SU-DHL-6 (cell line): ENCODE measurements at regions not wholly inside any gene's neighbourhood (a gene's known extent, or its start where the extent isn't known, plus 50 kb on each side); places are given as distances from the start of the nearest gene placed in this dataset.

Experiments
- H2AFZ ChIP-seq: fragments of 200-600 bp; sonication (generic); 2 replicates; pipeline ENCODE4 v1.6.1; 2014; ENCODE audit warnings: low read depth, mild to moderate bottlenecking, moderate library complexity, mixed read lengths, antibody characterized with exemption, low read length; ENCODE audit not compliant: severe bottlenecking
- H3F3A ChIP-seq: fragments of 200-600 bp; shearing (Covaris generic); 2 replicates; pipeline ENCODE4 v1.6.0; 2016; ENCODE audit warnings: antibody characterized with exemption, mild to moderate bottlenecking; ENCODE audit not compliant: insufficient read depth
- H3K27ac ChIP-seq: fragments of 200-600 bp; sonication (generic); 2 replicates; pipeline ENCODE4 v1.5.1; 2016; ENCODE audit warnings: low read depth, mild to moderate bottlenecking, low read length, moderate library complexity, mixed read lengths
- H3K27me3 ChIP-seq: fragments of 200-600 bp; sonication (generic), shearing (Covaris generic); 2 replicates; pipeline ENCODE4 v1.6.0; 2014; ENCODE audit warnings: mild to moderate bottlenecking, low read length
- H3K36me3 ChIP-seq: fragments of 200-600 bp; sonication (generic); 2 replicates; pipeline ENCODE4 v1.6.1; 2014; ENCODE audit warnings: mild to moderate bottlenecking, low read length, mixed read lengths
- H3K4me2 ChIP-seq: fragments of 300-600, 200-600 bp; shearing (Covaris generic), sonication (generic); 2 replicates; pipeline ENCODE4 v1.6.0; 2014; ENCODE audit warnings: low read length, low read depth, mild to moderate bottlenecking; ENCODE audit not compliant: poor library complexity, severe bottlenecking
- H3K4me3 ChIP-seq: fragments of 200-600 bp; sonication (generic); 2 replicates; pipeline ENCODE4 v1.5.1; 2014; ENCODE audit warnings: antibody characterized with exemption, low read length, mild to moderate bottlenecking, mixed read lengths; ENCODE audit not compliant: insufficient read depth, poor library complexity, severe bottlenecking
- H3K79me2 ChIP-seq: fragments of 200-600 bp; sonication (generic); 2 replicates; pipeline ENCODE4 v1.6.1; 2014; ENCODE audit warnings: mild to moderate bottlenecking, low read length, moderate library complexity; ENCODE audit not compliant: insufficient read depth
- H3K9ac ChIP-seq: fragments of 200-600 bp; sonication (generic); 2 replicates; pipeline ENCODE4 v1.7.0; 2014; ENCODE audit warnings: mild to moderate bottlenecking, low read length
- H3K9me2 ChIP-seq: fragments of 200-600 bp; sonication (generic); replicated peaks from 2 replicates; pipeline ENCODE4 v1.6.1; 2014; ENCODE audit warnings: low read length; ENCODE audit not compliant: insufficient read depth
- H3K9me3 ChIP-seq: fragments of 200-600 bp; sonication (generic); 2 replicates; pipeline ENCODE4 v1.6.1; 2014; ENCODE audit warnings: low read length, mixed read lengths; ENCODE audit not compliant: insufficient read depth
- H4K20me1 ChIP-seq: fragments of 200-600 bp; sonication (generic); 2 replicates; pipeline ENCODE4 v1.6.1; 2014; ENCODE audit warnings: low read depth, mild to moderate bottlenecking, antibody characterized with exemption, low read length, moderate library complexity, mixed read lengths
- EZH2phosphoT487 ChIP-seq: fragments of 200-600 bp; sonication (generic), shearing (Covaris generic); conservative IDR thresholded peaks from 2 replicates; pipeline ENCODE4 v1.6.1; 2018; ENCODE audit warnings: mild to moderate bottlenecking, antibody characterized with exemption, low read length, moderate library complexity, mixed read lengths
- TF ChIP-seq, protein P1 (sequence below): fragments of 200-600 bp; sonication (generic); IDR thresholded peaks from one replicate; pipeline ENCODE4 v1.5.1; 2017; ENCODE audit warnings: antibody characterized with exemption, mild to moderate bottlenecking, low read length, moderate library complexity; ENCODE audit not compliant: insufficient read depth, poor library complexity, severe bottlenecking

DNA sequence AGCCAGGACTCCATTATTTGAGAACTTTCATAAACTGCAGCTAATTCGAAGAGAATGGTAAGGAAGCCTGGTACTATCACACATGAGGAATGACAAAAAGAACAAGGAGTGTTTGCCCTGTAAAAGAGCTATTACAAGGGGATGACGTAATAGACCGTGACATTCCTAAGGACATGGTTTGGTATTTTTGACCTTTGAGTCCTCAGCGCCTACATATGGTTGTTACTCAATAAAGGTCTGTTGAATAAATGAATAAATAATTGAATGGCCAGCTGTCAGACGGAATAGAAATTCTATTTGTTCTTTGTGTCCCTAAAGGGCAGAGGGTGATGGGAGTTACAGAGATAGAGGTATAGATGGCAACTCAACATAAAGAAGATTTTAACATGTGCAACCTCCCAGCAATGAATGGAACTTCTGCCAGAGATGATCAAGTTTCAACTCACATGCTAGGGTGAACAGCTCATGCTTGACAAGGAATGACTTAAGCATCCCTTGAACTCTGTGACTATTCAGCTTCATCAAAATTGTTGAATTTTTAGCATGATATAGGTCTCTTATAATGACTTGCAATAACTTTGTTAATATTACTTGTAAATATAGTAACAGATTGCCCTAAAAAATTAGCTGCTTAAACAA lies 115.4 kb downstream of the TENT5A start:
- no peak overlapping the region for H3K4me2 ChIP-seq
- no peak overlapping the region for H3K9ac ChIP-seq
- no peaks in the 10 kb centered on the region for H3F3A ChIP-seq
- H3K9me2 ChIP-seq, result no peaks in the 10 kb centered on the region
- no peak for TF ChIP-seq EZH2phosphoT487
- TF ChIP-seq, protein P1, sequence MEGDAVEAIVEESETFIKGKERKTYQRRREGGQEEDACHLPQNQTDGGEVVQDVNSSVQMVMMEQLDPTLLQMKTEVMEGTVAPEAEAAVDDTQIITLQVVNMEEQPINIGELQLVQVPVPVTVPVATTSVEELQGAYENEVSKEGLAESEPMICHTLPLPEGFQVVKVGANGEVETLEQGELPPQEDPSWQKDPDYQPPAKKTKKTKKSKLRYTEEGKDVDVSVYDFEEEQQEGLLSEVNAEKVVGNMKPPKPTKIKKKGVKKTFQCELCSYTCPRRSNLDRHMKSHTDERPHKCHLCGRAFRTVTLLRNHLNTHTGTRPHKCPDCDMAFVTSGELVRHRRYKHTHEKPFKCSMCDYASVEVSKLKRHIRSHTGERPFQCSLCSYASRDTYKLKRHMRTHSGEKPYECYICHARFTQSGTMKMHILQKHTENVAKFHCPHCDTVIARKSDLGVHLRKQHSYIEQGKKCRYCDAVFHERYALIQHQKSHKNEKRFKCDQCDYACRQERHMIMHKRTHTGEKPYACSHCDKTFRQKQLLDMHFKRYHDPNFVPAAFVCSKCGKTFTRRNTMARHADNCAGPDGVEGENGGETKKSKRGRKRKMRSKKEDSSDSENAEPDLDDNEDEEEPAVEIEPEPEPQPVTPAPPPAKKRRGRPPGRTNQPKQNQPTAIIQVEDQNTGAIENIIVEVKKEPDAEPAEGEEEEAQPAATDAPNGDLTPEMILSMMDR, result no peak
- no peaks in the 10 kb centered on the region for H3K9me3 ChIP-seq
- no peaks in the 10 kb centered on the region for H3K36me3 ChIP-seq
- H3K27me3 ChIP-seq, result no peaks in the 10 kb centered on the region
- H3K79me2 ChIP-seq, result no peaks in the 10 kb centered on the region
- H3K4me3 ChIP-seq, result no peak overlapping the region
- H3K27ac ChIP-seq, result no peak overlapping the region
- no peak overlapping the region for H2AFZ ChIP-seq
- no peaks in the 10 kb centered on the region for H4K20me1 ChIP-seq

DNA sequence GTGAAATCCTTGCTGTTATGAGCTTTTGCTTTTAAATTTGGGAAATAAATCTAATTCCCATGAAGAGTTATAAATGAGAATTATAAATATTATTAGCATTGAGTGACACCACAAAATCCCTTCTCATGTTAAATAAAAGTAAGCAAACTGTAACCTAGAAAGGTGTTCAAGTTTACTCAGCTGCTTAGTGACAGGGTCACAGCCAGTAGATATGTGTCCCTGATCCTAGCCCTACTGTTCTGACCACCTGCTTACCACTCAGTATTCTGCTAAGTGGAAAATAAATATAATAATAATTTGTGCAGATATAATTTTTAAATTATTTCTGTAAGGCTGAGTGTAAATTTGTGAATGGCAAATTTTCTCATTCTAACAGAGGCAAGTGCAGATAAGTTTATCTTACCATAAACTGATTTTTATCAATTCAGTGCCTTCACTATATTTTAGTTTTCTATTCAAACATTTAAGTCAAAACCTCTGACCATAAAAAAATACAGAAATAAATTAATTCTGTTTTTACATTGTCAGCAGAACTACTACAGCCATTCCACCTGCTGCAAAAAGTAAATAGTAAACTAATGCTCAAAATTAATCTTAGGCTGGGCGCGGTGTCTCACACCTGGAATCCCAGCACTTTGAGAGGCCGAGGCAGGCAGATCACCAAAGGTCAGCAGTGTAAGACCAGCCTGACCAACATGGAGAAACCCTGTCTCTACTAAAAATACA lies 118.2 kb downstream of the TENT5A start:
- Histone ChIP-seq H3K9me3 (no peaks in the 10 kb centered on the region), H3K27me3 (no peaks in the 10 kb centered on the region), H3K4me2 (no peak overlapping the region), H3K79me2 (no peaks in the 10 kb centered on the region), H4K20me1 (no peaks in the 10 kb centered on the region), H3K9ac (no peak overlapping the region), H3K4me3 (no peak overlapping the region), H3K36me3 (no peaks in the 10 kb centered on the region), H3F3A (no peaks in the 10 kb centered on the region), H3K27ac (no peak overlapping the region), H3K9me2 (no peaks in the 10 kb centered on the region), H2AFZ (no peak overlapping the region)
- TF ChIP-seq, protein P1, result no peak
- TF ChIP-seq EZH2phosphoT487, result no peak

DNA sequence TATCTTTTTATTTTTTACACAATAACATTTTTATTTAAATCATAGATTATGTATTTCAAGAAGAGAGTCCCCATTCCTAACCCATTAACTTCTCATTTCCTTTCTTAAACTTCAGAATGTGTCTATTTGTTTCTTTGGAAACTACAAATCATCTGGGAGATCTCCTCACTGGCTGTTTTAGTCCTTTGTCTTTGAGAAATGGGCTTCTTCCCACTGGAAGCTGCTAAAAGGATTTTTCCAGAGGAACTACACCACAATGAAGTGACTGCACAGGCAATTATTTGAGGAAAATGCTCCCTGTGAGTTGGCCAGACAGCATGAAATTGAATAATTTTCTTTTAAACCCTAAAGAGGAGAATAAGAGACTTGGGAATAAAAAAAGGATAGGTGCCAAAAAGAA lies 119.1 kb downstream of the TENT5A start:
- TF ChIP-seq, protein P1, result no peak
- no peak for TF ChIP-seq EZH2phosphoT487
- no peak overlapping the region for H3K27ac ChIP-seq

More for the DNA sequence above, 119.1 kb downstream of the TENT5A start:
- no peaks in the 10 kb centered on the region for H3K9me2 ChIP-seq
- no peaks in the 10 kb centered on the region for H4K20me1 ChIP-seq
- H3K4me2 ChIP-seq, result no peak overlapping the region
- H3K4me3 ChIP-seq, result no peak overlapping the region
- no peak overlapping the region for H2AFZ ChIP-seq
- H3K9me3 ChIP-seq, result no peaks in the 10 kb centered on the region
- H3K9ac ChIP-seq, result no peak overlapping the region
- no peaks in the 10 kb centered on the region for H3K79me2 ChIP-seq
- H3K36me3 ChIP-seq, result no peaks in the 10 kb centered on the region
- no peaks in the 10 kb centered on the region for H3F3A ChIP-seq
- no peaks in the 10 kb centered on the region for H3K27me3 ChIP-seq
